DND-41 (cell line): ENCODE measurements at regions not wholly inside any gene's neighbourhood (a gene's known extent, or its start where the extent isn't known, plus 50 kb on each side); places are given as distances from the start of the nearest gene placed in this dataset.

ENCODE experiments used
- EZH2 ChIP-seq: IDR thresholded peaks from 3 replicates; pipeline ENCODE4 v1.6.1; 2012; ENCODE audit warnings: borderline replicate concordance, low read depth, mild to moderate bottlenecking, moderate library complexity, low read length, inconsistent platforms; ENCODE audit not compliant: severe bottlenecking
- TF ChIP-seq, protein P1 (sequence below): IDR thresholded peaks from 2 replicates; pipeline ENCODE4 v1.5.1; 2012; ENCODE audit warnings: borderline replicate concordance, low read length, moderate library complexity, mild to moderate bottlenecking; ENCODE audit not compliant: poor library complexity, severe bottlenecking; ENCODE audit errors: extremely low read depth

DNA sequence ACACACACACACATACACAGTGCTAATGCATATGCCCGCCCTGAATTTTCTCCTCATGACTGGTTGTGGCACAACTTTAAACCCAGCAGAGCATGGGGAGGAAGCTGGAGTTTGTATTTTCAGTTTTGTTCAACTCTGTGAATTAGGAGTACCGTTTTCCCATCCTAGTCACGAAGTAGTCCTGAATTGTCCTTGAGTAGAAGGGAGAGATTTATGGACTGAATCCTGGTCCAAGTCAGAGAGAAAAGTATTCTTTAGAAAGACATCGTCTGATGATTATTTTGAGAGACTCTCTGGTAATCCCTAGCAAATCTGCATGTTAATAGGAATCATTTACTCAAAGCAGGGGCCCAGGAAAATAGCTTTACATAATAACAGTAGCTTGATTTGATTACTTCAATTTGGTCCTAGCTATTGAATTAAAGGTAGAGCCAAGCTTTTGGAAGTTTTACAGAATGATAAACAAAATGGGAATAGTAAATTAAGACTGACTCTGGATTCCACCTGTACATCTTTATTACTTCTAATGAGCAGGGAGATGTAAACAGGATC is 60.5 kb upstream of the OLIG2 start:
- TF ChIP-seq, protein P1, sequence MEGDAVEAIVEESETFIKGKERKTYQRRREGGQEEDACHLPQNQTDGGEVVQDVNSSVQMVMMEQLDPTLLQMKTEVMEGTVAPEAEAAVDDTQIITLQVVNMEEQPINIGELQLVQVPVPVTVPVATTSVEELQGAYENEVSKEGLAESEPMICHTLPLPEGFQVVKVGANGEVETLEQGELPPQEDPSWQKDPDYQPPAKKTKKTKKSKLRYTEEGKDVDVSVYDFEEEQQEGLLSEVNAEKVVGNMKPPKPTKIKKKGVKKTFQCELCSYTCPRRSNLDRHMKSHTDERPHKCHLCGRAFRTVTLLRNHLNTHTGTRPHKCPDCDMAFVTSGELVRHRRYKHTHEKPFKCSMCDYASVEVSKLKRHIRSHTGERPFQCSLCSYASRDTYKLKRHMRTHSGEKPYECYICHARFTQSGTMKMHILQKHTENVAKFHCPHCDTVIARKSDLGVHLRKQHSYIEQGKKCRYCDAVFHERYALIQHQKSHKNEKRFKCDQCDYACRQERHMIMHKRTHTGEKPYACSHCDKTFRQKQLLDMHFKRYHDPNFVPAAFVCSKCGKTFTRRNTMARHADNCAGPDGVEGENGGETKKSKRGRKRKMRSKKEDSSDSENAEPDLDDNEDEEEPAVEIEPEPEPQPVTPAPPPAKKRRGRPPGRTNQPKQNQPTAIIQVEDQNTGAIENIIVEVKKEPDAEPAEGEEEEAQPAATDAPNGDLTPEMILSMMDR, result no peak
- TF ChIP-seq EZH2, result no peak
